TTC549 (cell line): ENCODE measurements at regions not wholly inside any gene's neighbourhood (a gene's known extent, or its start where the extent isn't known, plus 50 kb on each side); places are given as distances from the start of the nearest gene placed in this dataset.
A peak's percentile ranks its signal among the peaks of the same experiment; 100 is the strongest.
"Not testable (repeated sequence)": the region's sequence is repeated elsewhere in the genome, so short reads cannot be mapped to it uniquely, and the experiment has no call there.

Experiments
- FAIRE-seq: peaks from 2 replicates; lab custom pipeline; 2012; peaks lifted over from hg19 to GRCh38; lab: Jason Lieb, UNC

DNA sequence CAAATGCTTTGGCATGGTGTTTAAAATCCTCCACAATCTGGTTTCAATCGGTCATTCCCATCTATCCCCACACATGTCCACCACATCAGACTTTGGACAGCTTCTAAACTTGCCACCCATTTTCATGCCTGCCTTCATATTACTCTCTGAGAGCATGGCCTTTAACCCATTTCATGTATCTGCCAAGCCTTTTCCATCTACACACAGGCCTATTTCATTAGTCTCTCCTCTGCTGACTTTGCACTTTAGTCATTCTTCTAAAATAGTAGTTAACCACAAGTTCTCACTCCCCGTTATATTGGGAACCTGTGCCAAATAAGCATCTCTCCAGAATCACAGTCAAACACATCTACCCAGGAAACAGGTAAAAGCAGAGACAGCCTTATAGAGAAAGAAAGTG lies 142.2 kb downstream of the MZT1 start:
- no peak for FAIRE-seq

DNA sequence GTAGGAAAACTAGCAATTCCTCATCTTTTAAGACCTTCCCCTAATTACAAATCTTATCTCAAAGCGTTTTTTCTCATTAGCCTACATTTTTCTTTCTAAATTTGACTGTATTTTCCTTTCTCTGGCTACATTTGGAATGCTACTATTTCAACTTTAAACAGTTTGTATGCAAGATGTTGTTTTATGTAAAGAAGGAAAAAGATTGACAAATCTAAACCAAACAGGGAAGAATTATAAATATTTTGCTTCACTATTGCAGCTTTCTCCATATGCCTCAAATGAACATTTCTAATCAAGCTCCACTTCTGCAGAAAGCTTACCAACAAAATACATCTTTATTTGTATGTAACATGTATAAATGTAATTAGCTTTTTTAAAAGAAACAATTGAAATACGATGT lies 156.2 kb downstream of the MZT1 start:
- FAIRE-seq = no peak

- FAIRE-seq = no peak
Observed at GRCh38 chr13:72570019-72570418, 157.4 kb downstream of the MZT1 start.

DNA sequence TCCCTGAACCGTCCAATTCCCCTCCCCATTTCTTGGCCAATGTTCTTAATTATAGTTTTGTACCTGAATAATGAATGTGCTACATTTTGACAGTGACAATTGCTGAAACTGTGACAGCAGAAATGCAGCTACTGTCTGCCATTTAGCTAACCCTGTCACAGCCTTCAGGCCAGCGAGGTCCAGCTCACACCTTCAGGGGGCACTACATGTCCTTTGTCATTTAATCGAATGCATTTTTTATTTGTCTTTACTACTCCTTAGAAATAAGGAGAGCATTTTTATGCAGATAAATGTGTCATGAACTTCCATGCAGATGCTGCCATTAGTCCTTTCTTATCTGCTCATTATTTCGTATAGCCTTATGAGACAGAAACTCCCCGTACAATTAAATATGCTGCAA lies 159.9 kb downstream of the MZT1 start:
- FAIRE-seq = no peak

DNA sequence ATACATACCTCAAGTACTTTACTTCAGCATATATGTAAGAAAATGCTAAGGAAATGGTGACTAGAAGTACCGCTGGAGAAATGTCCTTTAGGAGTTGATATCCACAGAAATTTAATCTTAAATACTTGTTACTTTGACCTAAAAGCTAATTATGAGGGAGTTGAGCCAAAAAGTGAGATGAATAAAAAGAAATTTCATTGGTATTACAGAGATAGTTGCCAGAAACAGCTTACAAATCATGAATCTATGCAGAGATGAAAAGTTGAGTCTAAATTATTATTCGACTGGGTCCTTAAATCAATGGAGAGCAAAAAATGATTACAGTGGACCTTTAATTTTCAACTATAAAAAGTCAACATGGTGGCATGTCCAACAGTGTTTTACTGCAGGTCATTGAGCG lies 160.9 kb downstream of the MZT1 start:
- FAIRE-seq = no peak

GRCh38 chr13:72565893-72566292 lies 161.5 kb downstream of the MZT1 start:
- peak; percentile 88 for FAIRE-seq

DNA sequence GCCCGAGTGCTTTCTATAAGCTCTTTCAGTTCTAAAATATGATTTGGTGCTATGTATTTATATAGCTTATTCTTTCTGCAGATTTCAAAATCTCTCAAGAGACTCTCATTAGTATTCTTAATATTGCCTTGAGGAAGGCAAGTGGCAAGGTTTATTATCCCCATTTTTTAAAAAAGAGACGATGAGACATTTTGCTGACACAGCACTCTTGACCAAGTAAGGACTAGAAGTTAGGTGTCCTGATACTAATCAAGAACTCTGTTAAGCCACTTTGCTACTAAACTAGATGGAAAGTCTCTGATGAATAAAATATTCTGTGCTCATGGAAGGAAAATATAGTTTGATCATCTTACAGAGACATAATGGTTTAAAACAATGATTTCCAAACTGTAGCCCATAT lies 164.7 kb downstream of the MZT1 start:
- no peak for FAIRE-seq

- no peak for FAIRE-seq
Observed at GRCh38 chr13:72561791-72562190, 165.6 kb downstream of the MZT1 start.

DNA sequence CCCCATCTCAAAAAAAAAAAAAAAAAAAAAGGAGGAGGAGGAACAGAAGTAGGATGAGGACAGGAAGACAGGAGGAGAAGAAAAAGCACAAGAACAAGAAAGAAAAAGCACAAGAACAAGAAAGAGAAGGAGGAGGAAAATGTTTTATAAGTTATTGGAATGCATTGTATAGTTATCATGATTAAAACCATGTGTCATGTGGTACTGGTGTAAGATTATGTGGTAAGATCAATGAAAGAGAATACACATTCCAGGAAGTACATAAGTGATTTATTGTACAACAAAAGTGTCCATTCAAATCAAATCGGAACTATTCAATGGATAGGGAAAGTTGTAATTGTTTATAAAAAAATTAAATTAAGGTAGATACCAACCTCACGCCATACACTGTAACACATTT lies 167.7 kb downstream of the MZT1 start:
- no peak for FAIRE-seq

DNA sequence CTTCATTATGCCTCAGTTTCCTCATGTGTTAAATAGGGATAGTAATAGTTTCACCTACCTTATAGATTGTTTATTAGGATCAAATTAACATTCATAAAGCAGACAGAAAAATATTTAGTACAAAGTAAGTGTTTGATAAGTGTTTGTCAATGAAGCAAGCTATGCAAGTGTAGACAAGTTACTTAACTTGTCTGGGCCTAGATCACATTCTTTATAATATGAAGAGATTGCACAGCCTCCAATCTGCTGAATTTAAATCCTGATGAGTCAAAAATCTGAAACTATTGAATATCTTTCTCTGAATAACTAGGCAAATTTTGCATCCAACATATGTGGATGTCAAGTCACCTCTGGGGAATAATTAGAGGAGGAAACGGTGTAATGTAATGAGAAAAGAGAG lies 170.5 kb downstream of the MZT1 start:
- FAIRE-seq = no peak

- FAIRE-seq = no peak
Observed at GRCh38 chr13:72555601-72556000, 171.8 kb downstream of the MZT1 start.

GRCh38 chr13:72552731-72553130 lies 174.7 kb downstream of the MZT1 start:
- FAIRE-seq = no peak

GRCh38 chr13:72545895-72546294 lies 181.5 kb downstream of the MZT1 start:
- FAIRE-seq = not testable (repeated sequence)

DNA sequence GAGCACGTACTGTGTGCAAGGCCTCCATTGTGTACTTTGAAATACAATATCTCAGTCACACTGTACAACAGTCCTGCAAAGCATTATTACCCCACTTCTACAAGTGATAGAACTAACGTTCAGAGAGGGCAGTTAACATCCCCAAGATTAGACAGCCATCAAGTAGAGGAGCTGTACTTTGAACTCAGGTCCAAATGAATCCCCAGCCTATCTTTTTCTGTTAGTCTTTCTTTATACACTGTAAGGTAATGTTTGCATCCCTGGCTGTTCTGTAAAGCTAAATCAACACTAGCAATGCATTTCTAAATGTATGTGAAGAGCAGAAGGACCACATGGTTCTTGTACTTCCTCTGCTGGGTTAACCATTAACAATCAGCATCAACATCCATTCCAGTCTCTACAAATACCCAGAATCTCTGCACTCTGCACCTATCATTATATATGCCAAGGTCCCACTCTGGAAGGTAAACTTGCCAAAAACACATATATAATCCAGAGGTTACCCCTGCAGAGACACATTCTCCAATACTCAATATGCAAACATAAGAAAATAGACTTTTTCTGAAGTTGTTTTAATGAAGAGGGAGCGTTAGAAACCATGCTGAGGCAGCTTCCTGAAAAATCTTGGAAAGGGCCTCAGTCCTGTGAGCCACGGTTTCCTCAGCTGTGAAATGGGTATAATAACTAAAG lies 182.3 kb downstream of the MZT1 start:
- FAIRE-seq = no peak

DNA sequence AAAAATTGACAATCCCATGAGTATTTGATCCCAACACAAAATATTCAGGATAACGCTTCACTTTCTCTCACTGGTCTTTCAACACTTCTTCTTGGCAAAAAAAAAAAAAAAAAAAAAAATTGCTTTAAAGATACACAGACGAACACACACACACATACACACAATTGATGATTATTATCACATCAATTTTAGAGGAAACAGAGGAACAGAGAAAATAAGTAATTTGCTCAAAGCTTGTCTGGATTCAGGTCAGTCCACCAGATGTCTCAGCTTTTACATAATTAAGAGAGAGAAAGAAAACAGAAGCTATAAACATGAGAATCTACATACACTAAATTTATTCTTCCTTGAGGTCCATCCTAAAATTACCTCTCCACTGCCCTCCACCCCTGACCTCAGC lies 183.4 kb downstream of the MZT1 start:
- FAIRE-seq = no peak

GRCh38 chr13:72542241-72542640 lies 185.2 kb downstream of the MZT1 start:
- no peak for FAIRE-seq

GRCh38 chr13:72541674-72542073 lies 185.8 kb downstream of the MZT1 start:
- FAIRE-seq = no peak

GRCh38 chr13:72540881-72541280 lies 186.5 kb downstream of the MZT1 start:
- no peak for FAIRE-seq

- FAIRE-seq = no peak
Observed at GRCh38 chr13:72539925-72540324, 187.5 kb downstream of the MZT1 start.

GRCh38 chr13:72537782-72538181 lies 189.6 kb downstream of the MZT1 start:
- FAIRE-seq = no peak

GRCh38 chr13:72537395-72537780 lies 190.0 kb downstream of the MZT1 start:
- FAIRE-seq = no peak

GRCh38 chr13:72536714-72537394 lies 190.6 kb downstream of the MZT1 start:
- FAIRE-seq = no peak

DNA sequence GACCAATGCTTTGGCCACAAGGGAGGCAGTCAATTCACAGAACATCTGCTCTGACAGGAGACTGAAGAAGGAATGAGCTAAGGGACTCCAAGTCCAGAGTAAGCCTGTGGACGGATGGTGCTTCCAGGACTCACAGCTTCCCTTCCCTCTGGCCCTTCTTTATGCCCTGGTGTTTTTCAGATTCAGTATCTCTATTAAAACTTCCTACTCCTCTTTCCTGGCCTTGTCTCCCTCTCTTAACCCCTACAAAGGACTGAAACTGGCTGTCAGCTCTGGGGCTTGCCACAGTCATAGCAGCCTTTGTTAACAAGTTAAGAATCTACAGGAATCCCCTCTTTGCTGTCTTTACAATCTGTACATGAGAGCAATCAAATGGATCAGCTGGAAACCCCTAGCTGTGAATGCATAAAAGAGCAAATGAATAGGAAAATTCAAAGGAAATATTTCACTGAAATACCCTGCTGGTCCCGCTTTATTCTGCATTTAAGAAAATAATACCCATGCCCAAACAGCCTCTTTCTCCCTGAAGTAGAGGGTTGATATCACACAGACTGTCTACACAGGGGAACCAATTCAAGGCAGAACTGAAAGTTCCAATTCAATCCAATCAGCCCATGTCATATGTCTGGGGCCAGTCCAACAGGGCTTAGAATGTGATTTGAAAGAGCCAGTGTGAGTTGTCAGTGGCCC lies 192.3 kb downstream of the MZT1 start:
- no peak for FAIRE-seq

DNA sequence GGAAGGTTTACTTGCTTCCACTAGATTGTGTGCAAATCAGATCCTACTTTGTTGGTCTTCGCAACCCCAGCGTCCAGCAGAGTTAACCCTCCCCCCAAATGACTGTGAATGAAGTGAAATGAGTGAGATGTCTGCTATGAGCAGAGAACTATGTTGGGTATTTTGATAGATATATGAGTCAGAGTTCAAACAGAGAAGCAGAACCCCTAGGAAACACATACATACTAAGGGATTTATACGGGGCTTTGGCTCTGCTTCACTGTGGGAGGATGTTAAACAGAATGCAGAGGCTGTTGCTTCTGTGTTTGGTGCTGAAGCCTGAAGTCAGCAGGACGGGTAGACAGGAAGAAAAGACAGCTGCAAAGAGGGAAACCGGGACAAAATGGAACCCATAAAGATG lies 197.0 kb downstream of the MZT1 start:
- no peak for FAIRE-seq
